Panc1 (cell line): ENCODE measurements at regions not wholly inside any gene's neighbourhood (a gene's known extent, or its start where the extent isn't known, plus 50 kb on each side); places are given as distances from the start of the nearest gene placed in this dataset.

Source experiments
- ATAC-seq: fragments of 200-7000 bp; cut with Tn5 transposase; 2 replicates; pipeline ENCODE4 v1.9.1; 2020; ENCODE audit warnings: mild to moderate bottlenecking, moderate library complexity
- BruUV-seq: library from RNA; stranded (reverse); fragments of 400-500 nt; replicated peaks from 2 replicates; lab custom pipeline; 2021; lab: Mats Ljungman, UMichigan
- CTCF ChIA-PET: fragments of 300-600 bp; sonication (Branson Sonifier 250); formaldehyde crosslinking; loops from one replicate; lab custom pipeline; 2022; ENCODE audit warnings: antibody characterized with exemption; lab: Charles Lee
- POLR2A ChIA-PET: fragments of 300-600 bp; sonication (Branson Sonifier 250); formaldehyde crosslinking; loops from one replicate; lab custom pipeline; 2022; ENCODE audit warnings: antibody characterized with exemption; lab: Charles Lee
- DNase-seq: peaks from one replicate; pipeline ENCODE4 v3.0.0-alpha.2; 2010; ENCODE audit warnings: low read depth, low spot score
- H3K27ac ChIP-seq: 2 replicates; pipeline ENCODE4 v1.5.1; 2011; ENCODE audit warnings: mild to moderate bottlenecking, low read length, inconsistent platforms
- H3K27me3 ChIP-seq: fragments of 200-500 bp; sonication (Bioruptor generic); 2 replicates; pipeline ENCODE4 v1.6.0; 2014; ENCODE audit warnings: low read length, inconsistent platforms; ENCODE audit not compliant: control insufficient read depth, insufficient read depth
- H3K36me3 ChIP-seq: fragments of 200-500 bp; sonication (Bioruptor generic); 2 replicates; pipeline ENCODE4 v1.5.1; 2014; ENCODE audit warnings: inconsistent platforms, mild to moderate bottlenecking, low read length, moderate library complexity; ENCODE audit not compliant: control insufficient read depth, insufficient read depth
- H3K4me1 ChIP-seq: 2 replicates; pipeline ENCODE4 v1.5.1; 2011; ENCODE audit warnings: inconsistent platforms, mild to moderate bottlenecking, low read length, moderate library complexity; ENCODE audit not compliant: control insufficient read depth, insufficient read depth
- H3K4me3 ChIP-seq, 2 experiments: 2 replicates each; pipeline ENCODE4 v1.5.1; 2011 to 2012; ENCODE audit warnings: low read depth in 2 of 2, low read length in 2 of 2, mild to moderate bottlenecking in 2 of 2, inconsistent platforms in 1 of 2, moderate library complexity in 1 of 2
- H3K9me3 ChIP-seq: fragments of 200-500 bp; sonication (Bioruptor generic); 2 replicates; pipeline ENCODE4 v1.5.1; 2014; ENCODE audit warnings: low read depth, mild to moderate bottlenecking, inconsistent platforms, low read length, moderate library complexity; ENCODE audit not compliant: control insufficient read depth, insufficient read depth
- CTCF ChIP-seq: fragments of 450-650 bp; IDR thresholded peaks from 2 replicates; pipeline ENCODE4 v1.5.1; 2017; ENCODE audit warnings: mild to moderate bottlenecking
- POLR2AphosphoS5 ChIP-seq: IDR thresholded peaks from 2 replicates; pipeline ENCODE4 v1.6.1; 2012; ENCODE audit warnings: mild to moderate bottlenecking, low read depth, low read length, moderate library complexity
- REST ChIP-seq, 2 experiments: IDR thresholded peaks; 2 replicates each; pipeline ENCODE4 v1.6.1; 2011 to 2012; ENCODE audit warnings: low read depth in 2 of 2, control low read depth in 1 of 2, low read length in 1 of 2, mild to moderate bottlenecking in 1 of 2, moderate library complexity in 1 of 2; ENCODE audit not compliant: insufficient read depth in 1 of 2
- SIN3A ChIP-seq: IDR thresholded peaks from 2 replicates; pipeline ENCODE4 v1.6.1; 2012; ENCODE audit warnings: low read depth, mild to moderate bottlenecking, low read length, moderate library complexity, borderline replicate concordance; ENCODE audit not compliant: insufficient read depth
- TCF7L2 ChIP-seq: IDR thresholded peaks from 2 replicates; pipeline ENCODE4 v1.6.1; 2011; ENCODE audit warnings: mild to moderate bottlenecking, low read depth, low read length, inconsistent platforms
- in situ Hi-C: cut with HindIII; loops from 2 replicates; pipeline ENCODE4 v1.10.0; 2016; ENCODE audit warnings: low sequenced_read_pairs, low pct_unique_long_range_greater_than_20kb
- intact Hi-C: fragments of 100-400 bp; cut with micrococcal nuclease; formaldehyde crosslinking; loops from one replicate; pipeline ENCODE4 v1.10.0; 2022; ENCODE audit not compliant: unreplicated experiment

GRCh38 chr20:57843941-57844625 is 134.3 kb upstream of the PMEPA1 start:
- CTCF ChIA-PET: no interaction called here
- BruUV-seq: no TSS peak
- intact Hi-C loops: no loop called here

GRCh38 chr20:57842720-57843119 is 132.9 kb upstream of the PMEPA1 start:
- no peaks in the 10 kb centered on the region for H3K9me3 ChIP-seq
- H3K27me3 ChIP-seq: no peaks in the 10 kb centered on the region
- DNase-seq (no peak), ATAC-seq (no peak)
- intact Hi-C loops: no loop called here
- no peak overlapping the region for H3K27ac ChIP-seq
- TF ChIP-seq TCF7L2 (no peak), SIN3A (no peak), CTCF (no peak), POLR2AphosphoS5 (no peak), REST (IDR thresholded peaks at IDR 0.05; ENCODE audit: insufficient read depth in 1 of 2, low read depth in 2 of 2, low read length in 1 of 2) (no peak)
- H3K4me1 ChIP-seq: no peaks in the 10 kb centered on the region
- BruUV-seq: no TSS peak
- in situ Hi-C loops: no loop called here
- CTCF ChIA-PET: no interaction called here
- H3K36me3 ChIP-seq: no peaks in the 10 kb centered on the region
- no peak overlapping the region for H3K4me3 ChIP-seq
- POLR2A ChIA-PET: no interaction called here

More at GRCh38 chr20:57843941-57844625, 134.3 kb upstream of the PMEPA1 start:
- H3K4me1 ChIP-seq: no peaks in the 10 kb centered on the region
- ATAC-seq: no peak
- in situ Hi-C loops: no loop called here
- POLR2A ChIA-PET: no interaction called here
- no peak for TF ChIP-seq TCF7L2
- no peak for TF ChIP-seq SIN3A
- TF ChIP-seq CTCF: no peak
- TF ChIP-seq POLR2AphosphoS5: no peak
- no peak for TF ChIP-seq REST (IDR thresholded peaks at IDR 0.05; ENCODE audit: insufficient read depth in 1 of 2, low read depth in 2 of 2, low read length in 1 of 2)
- no peak for DNase-seq
- no peaks in the 10 kb centered on the region for H3K27me3 ChIP-seq
- no peak overlapping the region for H3K27ac ChIP-seq
- no peaks in the 10 kb centered on the region for H3K9me3 ChIP-seq
- H3K4me3 ChIP-seq: no peak overlapping the region
- H3K36me3 ChIP-seq: no peaks in the 10 kb centered on the region
